GM21723 (cell line): ENCODE measurements at regions not wholly inside any gene's neighbourhood (a gene's known extent, or its start where the extent isn't known, plus 50 kb on each side); places are given as distances from the start of the nearest gene placed in this dataset.
"Not testable (repeated sequence)": the region's sequence is repeated elsewhere in the genome, so short reads cannot be mapped to it uniquely, and the experiment has no call there.

ENCODE experiments used
- ATAC-seq: cut with Tn5 transposase; IDR thresholded peaks from one replicate; pipeline ENCODE4 v1.9.1; 2021; ENCODE audit warnings: mild to moderate bottlenecking, moderate library complexity; ENCODE audit not compliant: unreplicated experiment

DNA sequence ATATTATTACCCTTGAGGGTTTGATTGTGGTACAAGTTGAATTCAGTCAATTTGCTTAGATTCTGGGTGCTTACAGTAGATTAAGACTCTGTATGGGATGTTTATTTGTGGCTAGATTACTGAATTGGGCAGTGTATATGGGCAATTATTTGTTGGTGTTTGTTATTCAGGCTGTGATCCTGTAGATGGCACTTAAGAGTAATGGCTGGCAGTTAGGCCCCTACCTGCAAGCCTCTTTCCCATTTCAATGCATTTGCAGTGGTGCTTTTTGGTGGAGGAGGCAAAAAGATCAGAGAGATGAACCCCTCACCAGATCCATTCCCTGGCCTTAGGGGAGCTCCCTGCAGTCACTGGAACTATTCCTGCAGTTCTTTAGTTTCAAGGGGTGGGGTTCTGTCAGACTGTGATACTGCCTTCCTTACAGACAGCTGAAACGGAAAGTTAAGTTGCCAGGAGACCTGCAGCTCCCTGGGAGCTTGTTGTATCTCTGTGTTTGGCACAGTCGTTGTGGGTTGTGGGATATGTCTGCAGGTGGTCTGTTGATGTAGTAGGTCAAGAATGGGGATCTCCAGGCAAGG, 199.5 kb downstream of the AASDHPPT start:
- ATAC-seq, result no peak

DNA sequence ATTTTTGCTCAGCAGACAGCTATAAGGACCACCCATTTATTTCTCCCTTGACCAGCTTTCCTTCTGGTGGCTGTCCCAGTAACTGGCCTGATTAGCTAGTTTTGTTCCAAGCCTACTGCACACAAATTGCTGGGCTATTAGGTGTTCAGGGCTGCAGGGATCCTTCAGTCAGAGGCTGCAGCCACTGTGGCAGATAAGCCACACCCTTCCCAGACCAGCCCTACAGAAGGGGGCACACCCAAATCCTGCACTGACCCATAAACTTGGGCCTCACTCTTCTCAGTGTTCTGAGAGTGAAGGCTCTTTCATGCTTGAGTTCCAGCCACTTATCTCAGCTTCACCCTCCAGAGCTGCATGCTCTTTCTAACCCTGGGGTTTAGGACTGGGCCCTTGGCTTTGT, 200.0 kb downstream of the AASDHPPT start:
- no peak for ATAC-seq

DNA sequence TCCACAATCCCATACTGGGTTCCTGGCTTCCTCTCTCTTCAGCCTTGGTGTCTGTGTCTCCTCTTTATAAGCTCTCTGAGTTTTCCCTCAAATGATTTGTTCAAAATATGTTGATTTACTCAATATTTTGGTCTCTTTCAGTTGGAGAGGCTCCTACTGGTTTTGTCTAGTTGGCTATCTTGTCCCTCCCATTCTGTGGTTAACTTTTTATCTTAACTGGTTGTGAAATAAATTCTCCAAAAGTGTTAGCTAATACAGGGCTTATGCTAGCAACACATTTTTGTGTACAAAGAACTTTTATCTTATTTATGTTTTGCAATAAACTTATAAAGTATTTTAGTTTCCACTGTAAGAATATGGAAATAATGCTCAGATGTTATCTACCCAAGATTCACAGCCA, 200.9 kb downstream of the AASDHPPT start:
- ATAC-seq, result no peak

DNA sequence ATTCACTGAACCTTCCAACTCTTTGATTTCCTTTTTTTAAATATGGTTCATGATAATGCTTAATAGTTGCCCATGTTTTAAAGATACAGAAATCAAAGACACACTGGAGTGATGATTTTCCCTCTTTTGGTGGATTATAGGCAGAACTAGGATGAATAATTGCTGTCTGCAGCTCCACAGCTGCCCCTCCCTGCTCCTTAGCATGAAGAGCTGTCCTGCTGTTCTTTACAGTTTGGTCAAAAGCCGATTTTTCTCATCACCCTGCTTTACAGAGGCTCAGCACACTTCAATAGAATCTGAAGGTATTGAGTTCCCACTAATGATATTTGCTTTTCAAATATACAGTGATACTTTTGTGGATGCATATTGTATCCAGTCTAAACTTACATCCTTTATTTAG, 202.6 kb downstream of the AASDHPPT start:
- ATAC-seq, result no peak

GRCh38 chr11:106281455-106282173, 204.2 kb downstream of the AASDHPPT start:
- ATAC-seq, result no peak

DNA sequence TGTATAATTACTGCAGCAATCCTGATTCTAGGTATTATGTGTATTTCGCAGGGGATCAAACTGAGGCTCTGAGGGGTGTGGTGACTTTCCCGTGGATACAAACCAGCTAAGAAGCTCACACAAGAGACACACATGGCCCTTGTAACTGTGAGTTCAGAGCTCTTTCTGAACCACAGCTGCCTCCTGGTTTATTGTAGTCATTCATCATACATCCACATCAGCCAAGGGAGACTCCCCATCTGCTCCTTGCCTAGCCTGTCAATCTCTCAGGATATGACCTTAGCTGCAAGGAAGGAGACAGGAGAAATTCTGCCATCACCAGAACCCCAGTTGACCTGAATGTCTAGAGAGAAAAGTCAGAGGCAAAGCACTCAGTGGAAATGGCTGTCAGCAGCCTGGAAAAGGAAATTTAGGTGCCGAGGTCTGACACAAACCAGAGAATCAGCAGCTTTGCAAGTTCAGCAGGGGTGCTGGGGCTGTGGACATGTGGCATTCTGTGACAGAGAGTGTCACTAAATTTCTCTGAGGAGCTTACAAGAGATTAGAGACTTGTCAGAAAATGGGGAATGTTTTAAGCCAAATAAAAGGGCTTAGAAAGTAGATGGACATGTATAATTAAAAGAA, 209.5 kb downstream of the AASDHPPT start:
- ATAC-seq, result no peak

GRCh38 chr11:106288057-106288456, 210.6 kb downstream of the AASDHPPT start:
- ATAC-seq, result no peak

DNA sequence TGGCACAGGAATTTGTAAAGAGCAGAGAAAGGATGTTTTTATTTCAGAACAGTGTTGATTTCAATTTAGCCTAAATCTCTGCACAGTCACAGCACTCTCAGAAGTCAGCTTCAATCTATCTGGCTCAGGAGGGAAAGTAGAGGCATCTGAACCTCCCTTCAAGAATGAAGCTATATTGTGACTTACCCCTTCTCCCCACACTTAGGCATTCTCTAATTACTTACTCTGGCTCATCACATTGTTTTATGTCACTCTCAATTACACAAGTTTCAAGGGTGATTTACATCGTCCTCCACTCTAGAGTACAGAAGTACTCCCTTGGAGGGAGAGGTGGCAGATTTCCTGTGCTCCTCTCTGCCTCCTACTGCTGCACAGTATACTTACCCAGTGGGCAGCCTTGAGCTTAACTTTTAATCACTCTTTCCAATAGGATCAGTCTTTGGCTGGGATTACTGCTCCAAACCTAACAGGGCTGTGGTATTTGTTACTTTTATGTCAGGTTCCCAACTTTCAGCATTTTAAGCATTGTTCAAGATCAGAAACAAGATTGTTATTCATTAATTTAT, 211.4 kb downstream of the AASDHPPT start:
- ATAC-seq, result no peak

GRCh38 chr11:106292526-106292925, 215.1 kb downstream of the AASDHPPT start:
- no peak for ATAC-seq

DNA sequence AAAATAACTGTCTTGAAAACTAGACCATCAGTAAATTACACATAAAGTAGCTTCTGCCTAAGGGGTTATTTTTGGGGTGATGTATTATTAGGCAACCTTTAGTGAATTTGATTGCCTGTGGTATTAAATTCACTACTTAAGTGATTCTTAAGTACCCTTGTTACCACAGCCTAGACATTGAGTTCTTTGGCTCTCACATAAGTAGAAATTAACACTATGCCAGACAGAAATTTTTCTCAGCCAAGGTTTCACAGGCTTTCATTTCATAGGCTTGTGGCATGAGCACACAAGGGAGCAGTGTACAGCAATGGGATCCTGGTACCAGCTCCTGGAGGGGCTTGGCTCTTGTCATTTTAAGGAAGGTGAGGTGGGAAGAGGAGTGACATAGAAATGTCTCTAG, 218.5 kb downstream of the AASDHPPT start:
- no peak for ATAC-seq

- ATAC-seq, result no peak
Observed at GRCh38 chr11:106302416-106302815, 225.0 kb downstream of the AASDHPPT start.

- no peak for ATAC-seq
Observed at GRCh38 chr11:106304274-106304673, 226.8 kb downstream of the AASDHPPT start.

GRCh38 chr11:106305458-106305857, 228.0 kb downstream of the AASDHPPT start:
- ATAC-seq, result no peak

DNA sequence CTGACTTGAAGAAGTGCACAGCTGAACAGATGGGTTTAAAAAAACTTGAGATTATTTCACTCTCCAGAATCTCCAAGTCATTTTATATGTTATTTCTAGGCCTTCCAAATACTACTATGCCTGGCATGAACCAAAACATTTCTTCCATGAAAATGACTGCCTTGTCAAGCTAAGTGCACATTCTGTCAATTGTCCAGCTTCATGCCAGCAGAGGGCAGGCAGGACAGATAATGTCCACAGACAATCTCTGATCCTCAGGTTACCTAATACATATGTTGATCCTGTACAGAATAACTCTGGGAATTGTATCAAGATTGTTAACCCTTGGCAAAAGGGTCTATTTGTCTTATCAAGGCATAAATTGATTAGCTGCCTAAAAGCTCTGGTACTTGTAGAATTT, 229.5 kb downstream of the AASDHPPT start:
- no peak for ATAC-seq

DNA sequence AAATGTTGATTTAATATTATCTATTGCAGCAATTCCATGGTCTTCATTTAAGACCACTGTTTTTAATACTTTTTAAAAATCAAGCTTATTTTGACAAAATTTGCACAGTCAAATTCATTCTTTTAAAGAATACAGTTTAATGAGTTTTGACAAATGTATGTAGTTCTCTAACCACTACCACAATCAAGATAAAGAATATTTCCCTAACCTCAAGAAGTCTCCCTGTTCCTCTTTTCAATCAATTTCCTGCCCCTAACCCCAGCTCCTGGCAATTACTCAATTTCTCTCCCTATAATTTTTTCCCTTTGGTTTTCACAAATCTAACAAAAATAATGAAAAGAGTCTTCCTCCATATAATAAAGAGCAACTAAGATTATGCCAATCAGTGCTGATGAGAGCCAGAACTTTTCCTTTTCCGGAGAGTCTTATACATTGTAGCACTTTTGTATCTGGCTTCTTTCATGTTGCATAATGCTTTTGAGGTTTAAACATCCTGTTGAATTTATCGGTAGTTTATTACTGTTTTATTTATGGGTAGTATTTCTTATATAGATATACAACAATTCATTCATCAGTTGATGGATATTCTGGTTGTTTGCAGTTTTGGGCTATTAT, 231.7 kb downstream of the AASDHPPT start:
- ATAC-seq, result no peak

DNA sequence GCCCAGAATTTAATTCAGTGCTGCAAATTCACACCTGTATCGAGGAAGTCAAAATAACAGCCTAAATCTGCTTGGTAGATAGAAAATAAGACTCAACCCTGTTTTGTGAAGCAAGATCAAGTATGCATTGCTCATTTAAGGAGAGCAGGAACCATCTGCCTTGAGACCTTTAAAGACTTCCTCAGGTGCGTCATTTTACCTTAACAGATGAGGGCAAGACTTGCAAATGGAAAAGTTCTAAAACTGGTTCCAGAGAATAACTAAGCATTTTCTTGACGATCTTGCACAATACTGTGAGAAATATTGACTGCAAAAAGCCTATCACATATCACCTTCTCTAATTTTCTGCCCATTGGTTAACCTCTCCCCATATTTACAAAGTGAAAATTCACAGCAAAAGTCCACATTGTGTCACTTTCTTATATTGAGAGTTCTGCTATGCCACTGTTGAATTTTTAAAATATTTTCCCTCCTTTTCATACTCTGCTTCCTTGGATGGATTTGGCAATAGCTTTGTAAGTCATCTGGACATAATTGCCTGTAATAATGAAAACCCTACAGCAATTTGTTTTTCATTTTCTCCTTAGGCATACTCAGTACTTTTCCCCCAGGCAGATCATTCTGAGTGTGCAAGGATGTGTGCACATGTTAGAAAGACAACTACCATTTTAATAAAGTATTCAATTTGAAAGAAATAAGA, 234.2 kb downstream of the AASDHPPT start:
- no peak for ATAC-seq

DNA sequence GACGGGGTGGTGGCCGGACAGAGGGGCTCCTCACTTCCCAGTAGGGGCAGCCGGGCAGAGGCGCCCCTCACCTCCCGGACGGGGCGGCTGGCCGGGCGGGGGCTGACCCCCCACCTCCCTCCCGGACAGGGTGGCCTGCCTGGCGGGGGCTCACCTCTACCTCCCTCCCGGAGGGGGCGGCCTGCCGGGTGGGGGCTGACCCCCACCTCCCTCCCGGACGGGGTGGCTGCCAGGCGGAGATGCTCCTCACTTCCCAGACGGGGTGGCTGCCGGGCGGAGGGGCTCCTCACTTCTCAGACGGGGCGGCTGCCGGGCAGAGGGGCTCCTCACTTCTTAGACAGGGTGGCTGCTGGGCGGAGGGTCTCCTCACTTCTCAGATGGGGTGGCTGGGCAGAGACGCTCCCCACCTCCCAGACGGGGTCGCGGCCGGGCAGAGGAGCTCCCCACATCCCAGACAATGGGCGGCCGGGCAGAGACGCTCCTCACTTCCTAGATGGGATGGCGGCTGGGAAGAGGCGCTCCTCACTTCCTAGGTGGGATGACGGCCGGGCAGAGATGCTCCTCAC, 239.8 kb downstream of the AASDHPPT start:
- ATAC-seq, result not testable (repeated sequence)

DNA sequence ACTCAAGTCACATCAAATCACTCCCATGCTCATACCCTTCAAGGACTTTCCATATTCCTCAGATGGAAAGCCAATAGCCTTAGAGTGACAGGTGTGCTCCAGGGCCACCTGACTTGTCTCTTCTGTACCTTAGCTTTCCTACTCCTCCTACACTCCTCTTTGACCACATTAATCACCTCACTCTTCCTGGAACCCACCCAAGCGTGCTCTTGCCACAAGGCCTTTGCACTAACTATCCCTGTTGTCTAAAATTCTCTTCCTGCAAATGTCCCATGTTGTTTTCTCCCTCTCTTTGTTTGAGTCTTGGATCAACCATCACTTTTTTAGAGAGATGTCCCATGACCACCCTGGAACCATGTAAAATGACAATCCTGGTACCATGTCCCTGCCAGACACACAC, 244.1 kb downstream of the AASDHPPT start:
- ATAC-seq, result no peak

GRCh38 chr11:106322106-106322505, 244.6 kb downstream of the AASDHPPT start:
- ATAC-seq, result no peak

DNA sequence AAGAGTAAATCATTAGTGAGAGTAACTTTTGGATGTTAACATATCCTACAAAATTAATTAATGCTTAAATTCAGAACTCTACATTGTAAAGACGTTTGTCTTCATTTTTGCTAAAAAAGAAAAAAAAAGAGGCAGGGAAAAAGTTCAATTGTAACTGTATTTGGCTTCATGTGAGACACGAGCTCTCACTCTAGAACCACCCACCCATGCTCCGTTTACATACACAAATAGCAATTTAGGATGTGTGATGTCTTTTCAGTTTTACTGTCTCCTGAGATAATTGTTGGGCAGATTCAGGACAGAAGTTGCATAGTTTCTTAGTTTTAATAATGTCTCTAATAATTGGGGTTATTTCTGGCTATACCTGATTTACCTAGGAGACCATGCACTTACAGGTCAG, 248.6 kb downstream of the AASDHPPT start:
- no peak for ATAC-seq

DNA sequence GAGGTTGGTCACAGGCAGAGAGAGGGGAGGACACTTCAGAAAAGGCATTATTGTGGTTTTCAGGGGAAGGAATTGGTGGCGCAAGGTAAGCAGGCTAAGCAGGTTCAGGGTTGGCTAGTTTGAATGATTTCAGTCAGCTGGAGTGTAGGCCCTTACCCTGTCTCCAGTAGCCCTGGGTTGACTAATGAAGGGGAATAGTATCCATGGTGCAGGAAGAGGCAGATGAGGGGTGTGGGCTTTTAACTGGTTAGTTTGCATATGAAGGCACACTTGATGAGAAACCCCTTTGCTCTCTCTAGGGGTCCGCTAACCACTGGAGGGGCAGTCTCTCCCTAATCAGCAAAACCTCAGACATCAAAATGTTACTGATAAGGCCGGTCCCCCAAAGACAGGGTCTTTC, 249.7 kb downstream of the AASDHPPT start:
- no peak for ATAC-seq
